C4-2B (cell line): ENCODE measurements at regions not wholly inside any gene's neighbourhood (a gene's known extent, or its start where the extent isn't known, plus 50 kb on each side); places are given as distances from the start of the nearest gene placed in this dataset.

ENCODE experiments used
- ZFX ChIP-seq: fragments of 450-650 bp; IDR thresholded peaks from 2 replicates; pipeline ENCODE4 v1.6.1; 2017
- TF ChIP-seq, protein P1 (sequence below): fragments of 450-650 bp; conservative IDR thresholded peaks from 2 replicates; pipeline ENCODE4 v1.5.1; 2017; ENCODE audit warnings: mild to moderate bottlenecking

DNA sequence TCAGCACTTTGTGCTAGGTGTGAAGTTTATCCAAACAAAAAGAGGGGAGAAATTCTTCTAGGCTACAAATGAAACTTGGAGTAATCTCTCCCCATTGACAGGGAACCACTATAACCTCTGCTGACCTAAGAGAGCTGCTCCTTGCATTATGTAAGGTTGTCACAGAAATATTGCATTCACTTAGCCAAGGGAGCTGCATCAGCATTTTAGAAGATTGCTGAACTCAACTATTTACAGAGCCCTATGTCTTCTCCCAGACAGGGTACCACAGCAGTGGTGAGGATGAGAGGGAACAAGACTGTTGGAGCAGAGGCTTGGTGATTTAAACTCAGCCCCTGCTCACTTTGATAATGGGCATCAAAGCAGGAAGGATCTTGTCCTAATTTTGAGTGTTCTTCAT is 362.0 kb downstream of the TMEM38B start:
- TF ChIP-seq, protein P1, sequence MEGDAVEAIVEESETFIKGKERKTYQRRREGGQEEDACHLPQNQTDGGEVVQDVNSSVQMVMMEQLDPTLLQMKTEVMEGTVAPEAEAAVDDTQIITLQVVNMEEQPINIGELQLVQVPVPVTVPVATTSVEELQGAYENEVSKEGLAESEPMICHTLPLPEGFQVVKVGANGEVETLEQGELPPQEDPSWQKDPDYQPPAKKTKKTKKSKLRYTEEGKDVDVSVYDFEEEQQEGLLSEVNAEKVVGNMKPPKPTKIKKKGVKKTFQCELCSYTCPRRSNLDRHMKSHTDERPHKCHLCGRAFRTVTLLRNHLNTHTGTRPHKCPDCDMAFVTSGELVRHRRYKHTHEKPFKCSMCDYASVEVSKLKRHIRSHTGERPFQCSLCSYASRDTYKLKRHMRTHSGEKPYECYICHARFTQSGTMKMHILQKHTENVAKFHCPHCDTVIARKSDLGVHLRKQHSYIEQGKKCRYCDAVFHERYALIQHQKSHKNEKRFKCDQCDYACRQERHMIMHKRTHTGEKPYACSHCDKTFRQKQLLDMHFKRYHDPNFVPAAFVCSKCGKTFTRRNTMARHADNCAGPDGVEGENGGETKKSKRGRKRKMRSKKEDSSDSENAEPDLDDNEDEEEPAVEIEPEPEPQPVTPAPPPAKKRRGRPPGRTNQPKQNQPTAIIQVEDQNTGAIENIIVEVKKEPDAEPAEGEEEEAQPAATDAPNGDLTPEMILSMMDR = no peak
- TF ChIP-seq ZFX = no peak
